H9 (cell line): ENCODE measurements at regions not wholly inside any gene's neighbourhood (a gene's known extent, or its start where the extent isn't known, plus 50 kb on each side); places are given as distances from the start of the nearest gene placed in this dataset.

Experiments
- DNase-seq: peaks from one replicate; pipeline ENCODE4 v3.0.0-alpha.2; 2017
- H2AFZ ChIP-seq: one replicate; pipeline ENCODE4 v1.6.1; 2013; ENCODE audit warnings: mild to moderate bottlenecking, low read length, control low read depth, moderate library complexity
- H2AK5ac ChIP-seq: 2 replicates; pipeline ENCODE4 v1.6.1; 2013; ENCODE audit warnings: low read length, control low read depth, mixed read lengths; ENCODE audit not compliant: insufficient read length
- H2BK120ac ChIP-seq: one replicate; pipeline ENCODE4 v1.6.1; 2013; ENCODE audit warnings: low read depth, mild to moderate bottlenecking, low read length, control low read depth, inconsistent platforms; ENCODE audit not compliant: poor library complexity, severe bottlenecking
- H2BK12ac ChIP-seq: 2 replicates; pipeline ENCODE4 v1.6.1; 2013; ENCODE audit warnings: low read length, control low read depth, mixed read lengths, low read depth; ENCODE audit not compliant: insufficient read length
- H2BK15ac ChIP-seq: 2 replicates; pipeline ENCODE4 v1.6.1; 2013; ENCODE audit warnings: low read depth, low read length, control low read depth
- H2BK20ac ChIP-seq: one replicate; pipeline ENCODE4 v1.6.1; 2013; ENCODE audit warnings: low read depth, mild to moderate bottlenecking, low read length, control low read depth, inconsistent platforms; ENCODE audit not compliant: poor library complexity, severe bottlenecking
- H2BK5ac ChIP-seq: 2 replicates; pipeline ENCODE4 v1.6.1; 2013; ENCODE audit warnings: low read length, control low read depth, mixed read lengths; ENCODE audit not compliant: insufficient read length
- H3K14ac ChIP-seq: 2 replicates; pipeline ENCODE4 v1.6.1; 2013; ENCODE audit warnings: low read length, control low read depth; ENCODE audit not compliant: insufficient read depth
- H3K18ac ChIP-seq: 2 replicates; pipeline ENCODE4 v1.6.1; 2013; ENCODE audit warnings: low read depth, mild to moderate bottlenecking, mixed read lengths, low read length, control low read depth; ENCODE audit not compliant: insufficient read length
- H3K23ac ChIP-seq: 2 replicates; pipeline ENCODE4 v1.6.1; 2013; ENCODE audit warnings: low read length, control low read depth, mixed read lengths, low read depth; ENCODE audit not compliant: insufficient read length
- H3K23me2 ChIP-seq: 2 replicates; pipeline ENCODE4 v1.6.1; 2013; ENCODE audit warnings: low read depth, mild to moderate bottlenecking, mixed read lengths, low read length, control low read depth; ENCODE audit not compliant: insufficient read length, poor library complexity, severe bottlenecking
- H3K27ac ChIP-seq: 2 replicates; pipeline ENCODE4 v1.5.1; 2013; ENCODE audit warnings: low read length, control low read depth, mixed read lengths, low read depth; ENCODE audit not compliant: insufficient read length
- H3K27me3 ChIP-seq: 2 replicates; pipeline ENCODE4 v1.6.1; 2013; ENCODE audit warnings: low read length, control low read depth, inconsistent platforms; ENCODE audit not compliant: insufficient read depth
- H3K4ac ChIP-seq: 2 replicates; pipeline ENCODE4 v1.6.1; 2013; ENCODE audit warnings: low read depth, mild to moderate bottlenecking, control low read depth, inconsistent platforms, low read length, moderate library complexity
- H3K4me1 ChIP-seq: 2 replicates; pipeline ENCODE4 v1.6.1; 2013; ENCODE audit warnings: low read length, control low read depth, inconsistent platforms; ENCODE audit not compliant: insufficient read depth
- H3K4me2 ChIP-seq: 2 replicates; pipeline ENCODE4 v1.6.1; 2013; ENCODE audit warnings: low read length, control low read depth, mixed read lengths; ENCODE audit not compliant: insufficient read length, insufficient read depth
- H3K56ac ChIP-seq: 2 replicates; pipeline ENCODE4 v1.6.1; 2013; ENCODE audit warnings: low read depth, mild to moderate bottlenecking, mixed read lengths, low read length, control low read depth; ENCODE audit not compliant: insufficient read length
- H3K79me1 ChIP-seq: 2 replicates; pipeline ENCODE4 v1.6.1; 2013; ENCODE audit warnings: low read depth, mild to moderate bottlenecking, moderate library complexity, low read length, control low read depth, inconsistent platforms; ENCODE audit not compliant: insufficient read depth, poor library complexity, severe bottlenecking
- H3K79me2 ChIP-seq: 2 replicates; pipeline ENCODE4 v1.6.1; 2013; ENCODE audit warnings: low read length, control low read depth, inconsistent platforms; ENCODE audit not compliant: insufficient read depth
- H3K9ac ChIP-seq: 2 replicates; pipeline ENCODE4 v1.6.1; 2013; ENCODE audit warnings: low read length, control low read depth, mixed read lengths; ENCODE audit not compliant: insufficient read length; ENCODE audit errors: extremely low read depth
- H3K9me3 ChIP-seq: one replicate; pipeline ENCODE4 v1.6.1; 2013; ENCODE audit warnings: low read depth, low read length, inconsistent platforms; ENCODE audit not compliant: control insufficient read depth
- H3T11ph ChIP-seq: one replicate; pipeline ENCODE4 v1.6.1; 2013; ENCODE audit warnings: mild to moderate bottlenecking, low read length, control low read depth, inconsistent platforms
- H4K20me1 ChIP-seq: one replicate; pipeline ENCODE4 v1.6.1; 2013; ENCODE audit not compliant: control insufficient read depth, insufficient read length, insufficient read depth
- H4K5ac ChIP-seq: 2 replicates; pipeline ENCODE4 v1.6.1; 2013; ENCODE audit warnings: low read depth, mild to moderate bottlenecking, mixed read lengths, low read length, control low read depth; ENCODE audit not compliant: insufficient read length
- H4K8ac ChIP-seq: replicated peaks from 2 replicates; pipeline ENCODE4 v1.6.1; 2013; ENCODE audit warnings: low read length, control low read depth, mixed read lengths, low read depth; ENCODE audit not compliant: insufficient read length
- H4K91ac ChIP-seq: 2 replicates; pipeline ENCODE4 v1.6.1; 2013; ENCODE audit warnings: low read depth, mild to moderate bottlenecking, moderate library complexity, mixed read lengths, low read length, control low read depth; ENCODE audit not compliant: insufficient read length
- H3K27ac Mint-ChIP-seq, 3 experiments: 2 replicates in 2 of 3; 3 replicates in 1 of 3; pipeline ENCODE4 v1.8.0; 2020 to 2021; ENCODE audit warnings: mixed read lengths in 3 of 3, mild to moderate bottlenecking in 1 of 3, moderate library complexity in 1 of 3
- H3K27me3 Mint-ChIP-seq: 2 replicates; pipeline ENCODE4 v1.8.0; 2021; ENCODE audit warnings: low read depth, mild to moderate bottlenecking, moderate library complexity, mixed read lengths
- H3K36me3 Mint-ChIP-seq, 3 experiments: 2 replicates in 2 of 3; 3 replicates in 1 of 3; pipeline ENCODE4 v1.8.0; 2020 to 2021; ENCODE audit warnings: low read depth in 3 of 3, mixed read lengths in 3 of 3; ENCODE audit not compliant: insufficient read depth in 1 of 3
- H3K4me1 Mint-ChIP-seq, 2 experiments: 2 replicates each; pipeline ENCODE4 v1.8.0; 2020; ENCODE audit warnings: mixed read lengths in 2 of 2
- H3K4me3 Mint-ChIP-seq, 2 experiments: 2 replicates in 1 of 2; 3 replicates in 1 of 2; pipeline ENCODE4 v1.8.0; 2020 to 2021; ENCODE audit warnings: mild to moderate bottlenecking in 2 of 2, mixed read lengths in 2 of 2, moderate library complexity in 1 of 2
- H3K9me3 Mint-ChIP-seq, 2 experiments: 2 replicates in 1 of 2; 3 replicates in 1 of 2; pipeline ENCODE4 v1.8.0; 2020; ENCODE audit warnings: mild to moderate bottlenecking in 2 of 2, mixed read lengths in 2 of 2, moderate library complexity in 1 of 2
- WGBS: extraction: QIAGEN DNeasy Blood & Tissue Kit; methylation state at CpG from one replicate; pipeline ENCODE4 v1.1.7; 2013; ENCODE audit warnings: missing lambda C conversion rate, low lambda C conversion rate, mixed read lengths; ENCODE audit not compliant: insufficient read length; ENCODE audit errors: extremely low coverage; 5-methylcytosine and 5-hydroxymethylcytosine counted together
- TF ChIP-seq, protein P1 (sequence below): fragments of 200-600 bp; sonication (generic); conservative IDR thresholded peaks from 3 replicates; pipeline ENCODE4 v1.8.0; 2021; ENCODE audit warnings: antibody characterized with exemption, mild to moderate bottlenecking

DNA sequence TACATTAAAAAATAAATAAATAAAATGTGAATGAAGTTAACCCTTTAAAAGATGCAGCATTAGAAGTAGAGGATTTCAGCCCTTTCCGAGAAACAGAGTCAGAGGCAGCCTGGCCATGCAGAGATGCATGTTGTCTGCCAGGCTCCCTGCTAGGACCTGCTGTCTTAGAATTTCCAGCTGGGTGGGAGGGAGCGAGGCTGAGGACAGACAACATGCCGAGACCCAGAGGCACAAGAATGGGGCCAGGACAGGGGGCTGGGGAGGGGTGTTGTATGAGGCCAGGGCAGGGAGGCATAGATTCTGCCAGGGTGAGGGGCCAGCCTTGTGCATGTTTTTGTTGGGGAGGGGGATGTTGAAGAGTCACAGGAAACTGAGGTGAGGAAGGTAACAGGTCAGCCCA, 68.6 kb upstream of the NEURL1B start:
- Histone ChIP-seq H2BK12ac (no peak overlapping the region), H2BK5ac (no peak overlapping the region), H3K79me1 (no peaks in the 10 kb centered on the region), H3K23ac (no peak overlapping the region), H3K23me2 (no peaks in the 10 kb centered on the region), H4K8ac (no peak overlapping the region), H3K9me3 (no peaks in the 10 kb centered on the region), H2AK5ac (no peak overlapping the region), H4K91ac (no peak overlapping the region), H3K4ac (no peak overlapping the region), H3K18ac (no peak overlapping the region), H3K56ac (no peak overlapping the region), H2BK120ac (no peak overlapping the region), H3K4me2 (no peak overlapping the region), H3K14ac (no peak overlapping the region), H2AFZ (no peak overlapping the region), H3T11ph (no peak overlapping the region), H4K5ac (no peak overlapping the region), H3K9ac (no peak overlapping the region), H3K4me1 (peaks cover 5% of the 10 kb centered on the region; the same call in 1 of the 2 replicates), H3K79me2 (no peaks in the 10 kb centered on the region), H3K27me3 (no peaks in the 10 kb centered on the region), H2BK20ac (no peak overlapping the region), H3K27ac (no peak overlapping the region), H4K20me1 (no peaks in the 10 kb centered on the region), H2BK15ac (no peak overlapping the region)
- peaks cover 48 to 63% of the 10 kb centered on the region in 2 experiments for H3K4me1 Mint-ChIP-seq
- TF ChIP-seq, protein P1, sequence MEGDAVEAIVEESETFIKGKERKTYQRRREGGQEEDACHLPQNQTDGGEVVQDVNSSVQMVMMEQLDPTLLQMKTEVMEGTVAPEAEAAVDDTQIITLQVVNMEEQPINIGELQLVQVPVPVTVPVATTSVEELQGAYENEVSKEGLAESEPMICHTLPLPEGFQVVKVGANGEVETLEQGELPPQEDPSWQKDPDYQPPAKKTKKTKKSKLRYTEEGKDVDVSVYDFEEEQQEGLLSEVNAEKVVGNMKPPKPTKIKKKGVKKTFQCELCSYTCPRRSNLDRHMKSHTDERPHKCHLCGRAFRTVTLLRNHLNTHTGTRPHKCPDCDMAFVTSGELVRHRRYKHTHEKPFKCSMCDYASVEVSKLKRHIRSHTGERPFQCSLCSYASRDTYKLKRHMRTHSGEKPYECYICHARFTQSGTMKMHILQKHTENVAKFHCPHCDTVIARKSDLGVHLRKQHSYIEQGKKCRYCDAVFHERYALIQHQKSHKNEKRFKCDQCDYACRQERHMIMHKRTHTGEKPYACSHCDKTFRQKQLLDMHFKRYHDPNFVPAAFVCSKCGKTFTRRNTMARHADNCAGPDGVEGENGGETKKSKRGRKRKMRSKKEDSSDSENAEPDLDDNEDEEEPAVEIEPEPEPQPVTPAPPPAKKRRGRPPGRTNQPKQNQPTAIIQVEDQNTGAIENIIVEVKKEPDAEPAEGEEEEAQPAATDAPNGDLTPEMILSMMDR = no peak
- H3K4me3 Mint-ChIP-seq = peak overlapping the region in 1 of 2 experiments; percentile 41; a peak in 1 of 5 replicates
- no peak for DNase-seq
- peaks cover 18% of the 10 kb centered on the region for H3K27me3 Mint-ChIP-seq
- H3K27ac Mint-ChIP-seq = peak overlapping the region in 2 of 3 experiments; percentile 20 to 33; a peak in 2 of 7 replicates
- no CpG with 5 or more reads among the region's 3 CpGs for WGBS
- H3K36me3 Mint-ChIP-seq = peaks cover 0 to 5% (median 0%) of the 10 kb centered on the region in 3 experiments; a peak in 1 of 7 replicates
- no peaks in the 10 kb centered on the region; a peak in 1 of 5 replicates for H3K9me3 Mint-ChIP-seq
